H1 (cell line): ENCODE measurements at regions not wholly inside any gene's neighbourhood (a gene's known extent, or its start where the extent isn't known, plus 50 kb on each side); places are given as distances from the start of the nearest gene placed in this dataset.

Source experiments
- CHD2 ChIP-seq: IDR thresholded peaks from 2 replicates; pipeline ENCODE4 v1.6.1; 2012; ENCODE audit warnings: low read length, improper control_type of control experiment
- CREB1 ChIP-seq: IDR thresholded peaks from 2 replicates; pipeline ENCODE4 v1.6.1; 2012; ENCODE audit warnings: inconsistent platforms
- CTCF ChIP-seq, 3 experiments: IDR thresholded peaks; 1 replicate in 2 of 3; 2 replicates in 1 of 3; pipeline versions ENCODE4 v1.5.1 to v1.6.1; 2011; ENCODE audit warnings: low read length in 3 of 3, mild to moderate bottlenecking in 3 of 3, inconsistent platforms in 2 of 3, low read depth in 1 of 3, moderate library complexity in 1 of 3; ENCODE audit not compliant: insufficient read depth in 1 of 3; ENCODE audit errors: control extremely low read depth in 1 of 3
- EP300 ChIP-seq, 2 experiments: IDR thresholded peaks; 1 replicate in 1 of 2; 2 replicates in 1 of 2; pipeline ENCODE4 v1.6.1; 2011 to 2012; ENCODE audit warnings: low read depth in 2 of 2, low read length in 2 of 2, mild to moderate bottlenecking in 2 of 2, borderline replicate concordance in 1 of 2, inconsistent platforms in 1 of 2, moderate library complexity in 1 of 2
- EZH2 ChIP-seq: fragments of 200-600 bp; sonication (generic); IDR thresholded peaks from 2 replicates; pipeline ENCODE4 v1.7.1; 2012; ENCODE audit warnings: low read depth, mild to moderate bottlenecking, moderate library complexity, low read length, inconsistent platforms; ENCODE audit not compliant: severe bottlenecking
- HDAC2 ChIP-seq, 2 experiments: fragments of 300-600 bp in 1 of 2; sonication (generic) in 1 of 2; IDR thresholded peaks; 2 replicates each; pipeline ENCODE4 v1.6.1; 2011 to 2012; ENCODE audit warnings: low read depth in 2 of 2, low read length in 2 of 2, mild to moderate bottlenecking in 2 of 2, moderate library complexity in 2 of 2, borderline replicate concordance in 1 of 2, inconsistent platforms in 1 of 2
- PHF8 ChIP-seq: fragments of 200-600 bp; sonication (generic); conservative IDR thresholded peaks from 2 replicates; pipeline ENCODE4 v1.7.1; 2012; ENCODE audit warnings: low read depth, mild to moderate bottlenecking, inconsistent platforms, low read length, moderate library complexity
- POLR2A ChIP-seq, 2 experiments: IDR thresholded peaks; 1 replicate in 1 of 2; 2 replicates in 1 of 2; pipeline ENCODE4 v1.6.1; 2011; ENCODE audit warnings: low read depth in 2 of 2, low read length in 2 of 2, mild to moderate bottlenecking in 2 of 2; ENCODE audit errors: control extremely low read depth in 1 of 2
- RAD21 ChIP-seq, 2 experiments: IDR thresholded peaks in 1 of 2; conservative IDR thresholded peaks in 1 of 2; 2 replicates each; pipeline ENCODE4 v1.6.1; 2011; ENCODE audit warnings: low read depth in 2 of 2, low read length in 2 of 2, improper control_type of control experiment in 1 of 2, inconsistent platforms in 1 of 2, mild to moderate bottlenecking in 1 of 2, moderate library complexity in 1 of 2
- RFX5 ChIP-seq: IDR thresholded peaks from 2 replicates; pipeline ENCODE4 v1.6.1; 2011; ENCODE audit warnings: low read depth, low read length, improper control_type of control experiment, borderline replicate concordance

GRCh38 chr4:3858765-3859388, 92.7 kb downstream of the ADRA2C start:
- TF ChIP-seq PHF8, result no peak
- no peak for TF ChIP-seq POLR2A (IDR thresholded peaks at IDR 0.05; ENCODE audit: control extremely low read depth in 1 of 2, low read depth in 2 of 2, low read length in 2 of 2)
- TF ChIP-seq CTCF (IDR thresholded peaks at IDR 0.05; ENCODE audit: control extremely low read depth in 1 of 3, insufficient read depth in 1 of 3, low read depth in 1 of 3, low read length in 3 of 3), result no peak
- TF ChIP-seq EP300 (IDR thresholded peaks at IDR 0.05; ENCODE audit: borderline replicate concordance in 1 of 2, low read depth in 2 of 2, low read length in 2 of 2), result no peak
- TF ChIP-seq CREB1, result no peak
- TF ChIP-seq CHD2, result no peak
- TF ChIP-seq HDAC2 (IDR thresholded peaks at IDR 0.05; ENCODE audit: borderline replicate concordance in 1 of 2, low read depth in 2 of 2, low read length in 2 of 2), result no peak
- TF ChIP-seq RFX5, result no peak
- TF ChIP-seq EZH2, result no peak
- no peak for TF ChIP-seq RAD21 (IDR thresholded peaks at IDR 0.05 in 1 of 2, conservative IDR thresholded peaks at IDR 0.05 in 1 of 2; ENCODE audit: low read depth in 2 of 2, low read length in 2 of 2)
